SKM-1 (cell line): ENCODE measurements at regions not wholly inside any gene's neighbourhood (a gene's known extent, or its start where the extent isn't known, plus 50 kb on each side); places are given as distances from the start of the nearest gene placed in this dataset.
"Not testable (repeated sequence)": the region's sequence is repeated elsewhere in the genome, so short reads cannot be mapped to it uniquely, and the experiment has no call there.

ENCODE experiments used
- DNase-seq: peaks from one replicate; lab custom pipeline; 2025; ENCODE audit not compliant: unreplicated experiment; lab: John Stamatoyannopoulos, UW

DNA sequence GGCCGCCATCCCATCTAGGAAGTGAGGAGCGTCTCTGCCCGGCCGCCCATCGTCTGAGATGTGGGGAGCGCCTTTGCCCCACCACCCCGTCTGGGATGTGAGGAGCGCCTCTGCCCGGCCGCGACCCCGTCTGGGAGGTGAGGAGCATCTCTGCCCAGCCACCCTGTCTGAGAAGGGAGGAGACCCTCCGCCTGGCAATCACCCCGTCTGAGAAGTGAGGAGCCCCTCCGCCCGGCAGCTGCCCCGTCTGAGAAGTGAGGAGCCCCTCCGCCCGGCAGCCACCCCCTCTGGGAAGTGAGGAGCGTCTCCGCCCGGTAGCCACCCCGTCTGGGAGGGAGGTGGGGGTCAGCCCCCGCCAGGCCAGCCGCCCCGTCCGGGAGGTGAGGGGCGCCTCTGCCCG, 194.2 kb upstream of the FBXL4 start:
- not testable (repeated sequence) for DNase-seq

GRCh38 chr6:99138445-99138844, 190.7 kb upstream of the FBXL4 start:
- DNase-seq, result no peak

GRCh38 chr6:99137314-99137713, 189.6 kb upstream of the FBXL4 start:
- no peak for DNase-seq

DNA sequence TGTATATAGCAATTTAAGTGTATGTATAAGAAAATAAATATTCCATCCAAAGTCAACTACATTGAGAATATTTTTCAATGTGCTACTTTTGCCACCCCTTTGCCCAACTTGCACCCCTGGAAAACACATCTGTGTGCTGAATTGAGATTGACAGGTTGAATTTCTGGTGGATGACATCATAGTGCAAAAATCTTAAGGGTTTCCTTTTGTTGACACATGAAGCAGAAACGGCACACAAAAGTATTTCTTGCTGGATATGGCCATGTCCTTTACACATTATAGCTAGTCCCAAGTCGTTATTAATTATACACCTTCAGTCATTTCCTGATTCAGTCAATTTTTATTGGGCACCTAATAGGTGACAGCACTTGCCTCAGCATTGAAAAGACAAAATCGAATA, 188.7 kb upstream of the FBXL4 start:
- DNase-seq, result no peak

- DNase-seq, result no peak
Observed at GRCh38 chr6:99132026-99132635, 184.4 kb upstream of the FBXL4 start.

GRCh38 chr6:99130897-99131873, 183.4 kb upstream of the FBXL4 start:
- DNase-seq, result no peak

- DNase-seq, result no peak
Observed at GRCh38 chr6:99129835-99130234, 182.1 kb upstream of the FBXL4 start.

DNA sequence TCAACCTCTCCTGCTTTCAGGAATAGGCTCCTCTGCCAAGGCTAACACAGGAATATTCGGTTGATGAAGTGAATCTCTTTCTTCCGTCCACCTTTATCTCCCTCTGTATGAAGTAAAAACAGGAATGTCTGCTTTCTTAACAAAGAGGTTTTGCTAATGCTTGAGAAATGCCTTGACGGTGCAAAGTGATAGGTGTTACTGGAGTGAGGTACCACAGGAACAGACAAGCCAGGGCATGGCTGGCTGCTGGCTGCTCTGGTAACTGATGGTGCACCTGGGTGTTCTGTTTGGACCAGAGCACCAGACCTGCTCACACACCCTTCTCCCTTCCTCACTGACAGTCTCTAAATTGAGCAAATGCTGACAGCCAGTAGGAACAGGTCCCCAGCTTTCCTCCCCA, 174.0 kb upstream of the FBXL4 start:
- DNase-seq, result no peak

GRCh38 chr6:99120641-99121040, 172.9 kb upstream of the FBXL4 start:
- no peak for DNase-seq

GRCh38 chr6:99119109-99120031, 171.6 kb upstream of the FBXL4 start:
- peak; percentile 49 for DNase-seq

DNA sequence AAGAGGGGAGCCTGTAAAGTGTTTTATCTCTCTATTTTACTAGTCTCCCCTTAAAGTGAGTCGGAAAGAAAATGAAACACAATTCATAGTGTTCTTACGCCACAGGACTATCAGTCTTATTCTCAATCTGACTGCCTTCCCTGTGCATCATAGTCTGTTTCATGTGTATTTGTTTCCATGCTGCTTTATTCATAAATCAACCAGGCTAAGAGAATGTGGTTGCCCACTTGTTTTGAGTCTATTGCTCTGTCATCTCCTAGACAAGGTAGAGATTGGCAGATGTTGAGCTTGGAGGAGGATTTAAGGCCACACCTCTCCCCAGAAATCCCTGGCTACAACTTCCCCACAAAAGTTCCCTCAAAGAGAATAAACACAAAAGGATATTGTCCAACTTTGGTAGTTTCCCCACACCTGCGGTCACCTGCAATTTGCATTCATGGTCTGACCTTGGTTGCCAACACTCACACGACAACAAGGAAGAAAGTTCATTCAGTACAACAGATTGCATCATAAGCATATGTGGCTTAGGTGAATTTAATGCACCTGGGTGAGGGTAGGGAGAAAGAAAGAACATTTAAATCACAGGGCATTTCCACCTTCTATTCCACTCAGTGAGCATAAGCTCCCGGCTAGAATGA, 167.1 kb upstream of the FBXL4 start:
- DNase-seq, result no peak

DNA sequence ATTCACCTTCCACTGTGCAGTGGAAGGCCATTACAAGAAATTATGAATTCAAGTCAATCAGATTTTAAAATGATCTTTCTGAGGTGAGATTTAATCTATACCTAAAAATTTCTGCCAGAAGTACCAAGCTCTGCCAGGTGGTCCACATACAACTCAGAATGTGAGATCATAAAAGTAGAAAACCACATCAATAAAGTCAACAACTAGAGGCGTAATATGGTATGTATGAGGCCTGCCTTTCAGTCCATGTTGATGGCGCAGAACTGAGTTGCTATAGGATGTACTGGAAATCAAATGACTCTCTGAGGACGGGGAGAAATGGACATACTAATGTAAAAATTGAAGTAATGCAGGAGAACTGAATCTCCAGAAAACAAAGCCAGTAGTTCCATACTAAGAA, 163.8 kb upstream of the FBXL4 start:
- no peak for DNase-seq

- DNase-seq, result no peak
Observed at GRCh38 chr6:99110029-99110428, 162.3 kb upstream of the FBXL4 start.

GRCh38 chr6:99104218-99104617, 156.5 kb upstream of the FBXL4 start:
- no peak for DNase-seq

- no peak for DNase-seq
Observed at GRCh38 chr6:99099243-99099642, 151.5 kb upstream of the FBXL4 start.

DNA sequence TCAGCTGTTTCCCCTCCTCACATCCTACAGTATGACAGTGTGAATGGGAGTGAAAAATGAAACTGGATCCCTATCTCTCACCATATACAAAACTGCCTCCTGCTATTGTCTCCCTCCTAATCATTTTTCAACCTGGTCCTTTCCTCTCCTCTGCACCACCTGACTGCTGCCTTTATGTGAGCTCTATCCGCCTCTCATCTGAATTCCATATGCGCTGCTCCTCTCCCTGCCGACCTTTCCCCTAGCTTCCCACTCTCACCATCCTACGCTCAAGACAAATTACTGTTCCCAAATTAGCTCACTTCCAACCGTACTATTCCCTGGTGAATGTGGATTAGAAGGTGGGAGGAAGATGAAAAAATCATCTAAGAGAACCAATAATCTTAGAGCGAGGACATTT, 148.4 kb upstream of the FBXL4 start:
- DNase-seq, result no peak

DNA sequence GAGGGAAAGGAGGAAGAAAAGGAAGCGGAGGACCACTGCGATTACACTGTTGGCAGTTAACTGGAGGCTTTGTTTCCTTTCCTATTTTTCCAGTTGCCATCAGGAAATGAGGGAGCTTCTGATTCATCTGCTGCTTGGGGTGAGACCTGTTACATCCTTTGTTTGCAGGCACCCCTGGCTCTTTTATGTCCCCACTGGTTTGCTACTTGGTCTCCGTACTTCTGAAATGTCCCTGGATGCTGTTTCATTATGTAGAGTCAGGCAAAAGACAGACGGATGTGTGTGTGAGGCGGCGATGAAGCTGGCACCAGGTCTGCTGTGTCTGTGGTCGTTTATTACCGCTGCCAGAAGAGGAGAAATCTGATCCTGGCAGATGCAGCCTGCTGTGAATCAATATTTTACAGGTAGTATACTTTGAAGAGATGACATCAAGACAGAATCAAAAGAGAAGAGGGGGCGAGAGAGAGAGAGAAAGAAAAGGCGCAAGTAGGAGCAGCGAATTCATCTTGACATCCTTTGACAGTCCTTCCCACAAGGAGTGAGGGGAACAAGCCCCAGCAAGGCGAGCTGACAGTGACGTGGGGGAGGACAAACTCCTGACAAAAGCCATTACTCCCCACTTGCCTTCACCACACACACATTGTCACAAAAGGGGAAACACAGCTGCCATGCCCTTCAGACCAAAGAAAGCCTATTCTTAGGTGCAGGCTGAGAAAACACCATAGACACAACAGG, 145.9 kb upstream of the FBXL4 start:
- DNase-seq, result no peak

DNA sequence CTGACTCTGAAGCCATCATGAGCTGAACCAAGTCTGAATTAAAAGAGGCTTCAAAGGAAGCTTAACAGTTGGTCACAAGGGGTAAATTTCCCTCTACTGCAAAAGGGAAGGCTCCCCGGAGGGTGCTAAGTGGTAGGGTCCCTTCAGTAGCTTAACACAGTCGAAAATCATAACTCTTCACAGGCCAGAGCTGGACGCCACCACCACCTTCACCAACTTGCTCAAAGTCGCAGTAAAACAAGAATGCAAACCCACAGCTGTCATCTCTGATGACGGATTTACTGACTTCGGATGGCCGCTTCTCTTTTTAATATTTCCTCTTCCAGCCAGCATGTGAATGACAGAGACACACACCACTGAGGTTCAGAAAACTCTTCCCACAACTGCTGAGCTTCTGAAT, 144.7 kb upstream of the FBXL4 start:
- DNase-seq, result no peak

DNA sequence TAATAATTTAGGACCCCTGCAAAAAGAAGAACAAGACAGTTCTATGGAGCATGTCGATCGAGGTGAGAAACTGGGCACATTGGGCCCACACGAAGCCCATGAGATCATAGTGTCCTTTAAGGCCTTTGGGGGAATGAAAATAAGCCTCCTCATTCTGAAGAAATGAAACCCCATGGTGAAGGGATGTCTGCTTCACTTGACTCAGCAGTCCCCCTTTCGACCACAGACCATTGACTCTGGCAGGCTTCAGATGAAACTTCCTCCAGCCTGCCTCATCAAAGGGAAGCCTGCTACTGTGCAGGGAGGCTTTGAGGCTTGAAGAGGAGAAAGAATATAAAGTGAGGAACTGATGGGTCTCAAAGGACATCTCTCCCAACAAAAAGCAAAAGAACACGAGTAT, 144.2 kb upstream of the FBXL4 start:
- no peak for DNase-seq

DNA sequence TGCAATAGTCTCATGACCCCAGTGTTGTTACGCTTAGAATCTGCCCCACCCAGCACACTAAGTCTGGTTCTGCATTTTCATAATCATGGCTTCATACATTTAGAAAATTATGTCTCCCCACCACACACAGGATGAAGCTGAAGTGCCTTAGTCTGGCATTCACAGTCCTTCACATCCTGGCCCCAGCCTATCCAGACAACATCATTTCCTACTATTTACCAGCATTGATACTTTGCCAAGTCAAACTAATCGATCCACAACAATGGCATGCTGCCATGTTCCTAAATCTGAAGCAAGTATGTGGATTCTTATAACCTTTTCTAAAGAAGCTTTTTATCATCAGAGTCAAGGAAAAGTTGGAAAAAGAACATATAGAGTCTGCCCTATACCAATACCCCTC, 132.4 kb upstream of the FBXL4 start:
- no peak for DNase-seq
